OCI-M1 (cell line): ENCODE measurements at regions not wholly inside any gene's neighbourhood (a gene's known extent, or its start where the extent isn't known, plus 50 kb on each side); places are given as distances from the start of the nearest gene placed in this dataset.
"Not testable (repeated sequence)": the region's sequence is repeated elsewhere in the genome, so short reads cannot be mapped to it uniquely, and the experiment has no call there.

Source experiments
- DNase-seq: peaks from one replicate; lab custom pipeline; 2025; lab: John Stamatoyannopoulos, UW

- no peak for DNase-seq
Measured at GRCh38 chr10:42988069-42988468, 88.8 kb upstream of the RET start.

GRCh38 chr10:42988517-42989395, 88.1 kb upstream of the RET start:
- DNase-seq, result peak; percentile 90

DNA sequence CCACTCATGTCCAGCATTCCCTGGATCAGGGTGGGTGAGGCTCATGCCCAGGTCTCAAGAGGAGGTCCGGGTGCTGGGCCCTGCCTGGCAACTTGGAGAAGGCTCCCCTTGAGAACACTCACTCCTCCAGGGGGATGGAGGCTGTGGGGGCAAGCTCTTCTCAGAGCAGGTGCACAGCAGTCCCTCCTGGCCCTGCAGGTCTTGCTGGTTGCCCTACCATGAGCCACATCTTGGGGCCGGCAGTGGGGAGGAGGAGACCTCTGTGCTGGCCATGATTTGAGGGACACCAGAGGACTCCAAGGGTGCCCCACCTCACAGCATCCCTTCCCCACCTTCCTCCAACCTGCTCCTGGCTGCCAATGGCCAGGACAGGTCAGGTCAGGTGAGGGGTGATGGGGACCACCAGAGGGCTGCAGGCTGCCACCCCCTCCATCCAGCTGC, 87.4 kb upstream of the RET start:
- DNase-seq, result no peak

- DNase-seq, result no peak
Measured at GRCh38 chr10:42990016-42990720, 86.7 kb upstream of the RET start.

DNA sequence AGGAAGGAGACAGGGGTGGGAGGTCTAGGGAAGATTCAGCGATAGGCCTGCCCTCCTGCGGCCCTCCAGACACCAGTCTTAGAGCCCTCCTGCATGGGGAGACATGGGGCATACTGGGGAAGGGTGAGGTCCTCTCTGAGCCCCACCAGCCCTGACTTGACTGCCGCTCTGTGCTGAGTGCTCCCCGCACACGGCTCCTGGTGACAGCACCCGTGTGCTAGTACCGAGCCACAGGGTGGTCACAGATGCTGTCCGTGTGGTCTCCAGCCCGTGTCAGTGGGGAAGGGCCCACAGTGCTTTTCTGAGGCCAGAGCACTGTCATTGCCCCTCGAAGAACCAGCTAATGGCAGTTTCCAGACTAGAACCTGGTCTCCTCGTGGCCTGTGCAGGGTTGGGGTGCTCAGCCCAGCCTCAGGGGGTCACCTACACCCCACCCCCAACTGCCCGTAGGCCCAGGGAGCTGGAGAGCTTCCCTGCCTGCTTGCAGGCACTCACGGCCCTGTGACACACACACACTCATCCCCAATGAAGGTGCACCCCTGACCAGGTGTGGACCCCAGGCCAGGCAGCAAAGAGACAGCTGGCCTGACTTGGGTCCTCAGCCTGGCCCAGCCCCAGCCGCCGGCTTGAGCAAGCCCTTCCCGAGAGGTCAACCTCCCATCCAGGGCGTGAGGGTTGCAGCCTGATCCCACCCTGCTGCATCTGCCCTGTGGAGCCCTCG, 86.0 kb upstream of the RET start:
- DNase-seq, result no peak

DNA sequence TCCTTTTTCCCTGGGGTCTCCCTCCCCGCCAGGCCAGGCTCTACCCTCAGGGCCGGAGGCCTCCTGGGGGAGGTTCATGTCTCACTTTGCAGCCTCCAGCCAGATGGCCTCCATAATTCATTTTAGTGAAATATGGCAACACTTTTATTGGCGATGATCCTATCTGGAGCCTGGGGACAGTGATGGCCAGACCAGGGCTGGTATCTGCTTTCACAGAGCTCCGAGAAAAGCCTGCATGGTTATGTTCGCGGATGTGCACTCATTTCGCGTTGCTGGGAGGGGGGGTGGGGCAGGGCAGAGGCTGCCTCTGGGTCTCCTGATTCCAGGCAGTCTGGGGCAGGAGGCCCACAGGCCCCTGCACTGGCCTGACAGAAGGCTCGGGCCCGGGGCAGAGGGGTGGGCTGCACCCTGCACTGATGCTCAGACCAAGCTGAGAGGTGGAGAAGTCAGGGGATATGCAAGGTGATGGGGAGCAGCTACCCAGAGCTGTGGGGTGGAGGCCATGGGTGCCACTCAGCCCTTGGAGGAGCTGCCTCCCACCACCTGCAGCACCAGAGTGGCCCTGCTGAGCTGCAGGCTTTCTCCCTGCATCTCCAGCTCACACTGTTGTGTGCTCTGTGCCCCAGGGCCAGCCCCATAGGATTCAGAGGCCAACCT, 85.3 kb upstream of the RET start:
- DNase-seq, result peak; percentile 16

DNA sequence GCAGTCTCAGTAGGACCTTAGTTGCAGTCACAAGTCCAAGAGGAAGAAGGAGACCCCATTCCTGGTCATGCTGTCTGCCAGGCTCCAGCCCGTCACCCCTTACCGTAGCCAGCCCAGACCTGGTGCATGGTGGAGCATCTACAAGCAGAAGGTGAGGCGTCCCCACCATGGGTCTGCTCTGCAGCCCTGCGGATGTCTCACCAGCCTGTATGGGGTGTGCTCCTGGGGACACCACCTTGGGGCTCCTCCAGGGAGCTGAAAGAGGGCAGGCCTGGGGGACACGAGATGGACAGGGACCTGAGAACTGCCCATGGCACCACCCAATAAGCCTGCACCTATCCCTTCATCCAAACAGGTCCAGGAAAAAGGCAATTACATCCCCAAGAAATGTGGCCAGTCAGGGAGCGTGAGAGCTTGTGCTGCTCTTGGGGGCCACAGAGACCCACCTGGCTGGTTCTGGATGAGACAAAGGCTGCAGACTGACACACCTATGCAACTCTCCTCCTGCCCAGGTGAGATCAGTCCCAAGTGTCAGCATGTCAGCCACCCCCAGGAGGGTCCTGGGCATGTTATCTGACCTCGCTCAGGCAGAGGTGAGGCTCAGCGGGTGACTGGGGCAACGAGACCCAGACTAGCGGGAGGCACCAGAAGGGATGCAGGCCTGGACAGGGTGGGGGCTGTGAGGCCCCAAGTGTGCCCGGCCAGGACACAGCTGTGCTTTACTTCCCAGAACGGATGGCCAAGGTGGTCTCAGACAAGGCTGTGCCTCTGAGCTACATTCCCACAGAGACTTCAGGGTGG, 84.5 kb upstream of the RET start:
- DNase-seq, result no peak

DNA sequence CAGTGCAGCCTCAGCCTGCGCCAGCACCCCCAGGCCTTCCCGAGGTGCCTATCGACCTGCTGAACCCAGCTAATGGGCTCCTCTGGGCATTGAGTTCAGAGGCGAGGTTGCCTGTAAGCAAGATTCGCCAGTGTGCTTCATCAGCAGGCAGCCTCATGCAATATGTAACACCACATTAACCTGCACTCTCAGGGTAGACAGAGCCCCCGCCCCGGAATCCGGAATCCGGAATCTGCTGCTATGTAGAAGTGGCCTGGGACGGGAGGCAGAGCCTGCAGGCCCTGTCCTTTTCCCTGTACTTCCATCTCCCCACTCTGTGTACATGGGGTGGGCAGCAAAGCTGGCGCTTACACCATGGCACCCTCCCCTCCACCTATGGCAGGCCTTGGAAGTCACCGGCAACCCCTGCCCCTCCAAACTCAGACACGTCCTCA, 83.9 kb upstream of the RET start:
- no peak for DNase-seq

DNA sequence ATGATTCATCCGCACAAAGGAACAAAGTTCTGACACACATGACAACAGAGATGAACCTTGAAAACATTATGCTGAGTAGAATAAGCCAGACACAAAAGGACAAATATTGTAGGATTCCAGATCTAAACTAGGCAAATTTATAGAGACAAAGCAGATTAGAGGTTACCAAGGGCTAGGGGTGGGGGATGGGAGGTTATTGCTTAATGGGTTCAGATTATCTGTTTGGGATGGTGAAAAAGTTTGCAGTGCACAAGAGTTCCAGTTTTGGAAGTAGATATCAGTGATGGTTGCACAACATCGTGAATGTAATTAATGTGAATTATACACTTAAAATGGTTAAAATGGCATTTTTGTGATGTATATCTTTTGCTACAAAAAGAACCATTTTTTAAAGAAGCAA, 82.0 kb upstream of the RET start:
- DNase-seq, result not testable (repeated sequence)

DNA sequence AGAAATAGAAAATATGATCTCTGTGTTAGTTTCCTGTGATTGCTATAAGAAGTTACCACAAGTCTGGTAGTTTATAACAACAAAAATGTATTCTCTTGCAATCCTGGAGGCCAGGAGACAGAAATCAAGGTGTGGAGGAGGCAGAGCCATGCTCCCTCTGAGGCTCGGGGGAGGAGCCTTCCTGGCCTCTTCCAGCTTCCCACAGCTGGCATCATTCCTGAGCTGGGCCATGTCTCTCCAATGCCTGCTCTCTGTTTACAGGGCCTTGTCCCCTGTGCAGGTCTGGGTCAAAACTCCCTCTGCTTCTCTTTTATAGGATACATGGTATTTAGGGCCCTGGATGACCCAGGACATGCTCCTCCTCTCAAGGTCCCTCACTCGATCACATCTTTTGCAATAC, 81.3 kb upstream of the RET start:
- no peak for DNase-seq

- DNase-seq, result no peak
Measured at GRCh38 chr10:42996588-42996987, 80.3 kb upstream of the RET start.

DNA sequence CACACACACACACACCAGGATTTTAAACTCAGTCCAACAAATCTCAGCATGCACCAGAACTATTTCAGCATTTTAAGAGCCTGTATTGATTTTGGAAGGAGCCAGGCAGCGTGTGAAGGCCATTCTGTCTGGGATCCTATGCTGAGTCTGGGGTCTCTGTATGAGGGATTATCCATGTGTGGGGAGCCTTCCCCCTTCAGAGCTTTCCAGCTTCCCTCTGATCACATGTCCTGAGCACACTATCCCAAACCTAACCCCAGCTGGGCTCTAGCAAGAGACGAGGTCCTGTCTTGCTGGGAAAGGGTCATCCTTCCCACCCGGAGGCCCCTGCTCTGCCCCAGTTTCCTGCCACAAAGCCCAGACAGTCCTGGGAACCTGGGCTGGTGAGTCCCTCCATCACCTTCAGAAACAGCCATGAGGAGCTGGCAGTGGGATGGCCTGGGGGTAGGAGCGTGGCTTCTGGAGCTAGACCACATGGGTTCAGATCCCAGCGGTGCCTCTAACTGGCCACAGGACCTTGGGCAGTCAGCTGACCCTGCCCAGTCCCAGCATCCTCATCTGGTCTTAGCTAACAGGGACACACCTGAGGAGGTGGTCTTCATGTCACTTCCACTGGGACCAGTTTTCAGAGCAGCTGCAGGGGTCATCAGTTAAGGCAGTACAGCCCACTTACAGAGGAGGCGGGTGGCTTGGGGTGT, 79.6 kb upstream of the RET start:
- DNase-seq, result no peak

DNA sequence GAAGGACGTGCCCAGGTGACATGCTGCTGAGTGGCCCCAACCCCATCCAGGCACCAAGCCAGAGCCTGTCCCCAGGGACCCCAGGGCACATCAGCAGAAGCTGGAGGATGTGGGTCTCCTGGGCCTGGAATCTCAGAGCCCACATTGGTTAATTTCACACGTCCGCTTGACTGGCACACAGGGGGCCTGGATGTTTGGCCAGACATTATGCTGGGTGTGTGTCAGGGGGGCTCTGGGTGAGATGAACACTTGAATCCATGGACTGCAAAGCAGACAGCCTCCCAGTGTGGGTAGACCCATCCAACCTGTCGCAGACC, 79.1 kb upstream of the RET start:
- DNase-seq, result no peak

DNA sequence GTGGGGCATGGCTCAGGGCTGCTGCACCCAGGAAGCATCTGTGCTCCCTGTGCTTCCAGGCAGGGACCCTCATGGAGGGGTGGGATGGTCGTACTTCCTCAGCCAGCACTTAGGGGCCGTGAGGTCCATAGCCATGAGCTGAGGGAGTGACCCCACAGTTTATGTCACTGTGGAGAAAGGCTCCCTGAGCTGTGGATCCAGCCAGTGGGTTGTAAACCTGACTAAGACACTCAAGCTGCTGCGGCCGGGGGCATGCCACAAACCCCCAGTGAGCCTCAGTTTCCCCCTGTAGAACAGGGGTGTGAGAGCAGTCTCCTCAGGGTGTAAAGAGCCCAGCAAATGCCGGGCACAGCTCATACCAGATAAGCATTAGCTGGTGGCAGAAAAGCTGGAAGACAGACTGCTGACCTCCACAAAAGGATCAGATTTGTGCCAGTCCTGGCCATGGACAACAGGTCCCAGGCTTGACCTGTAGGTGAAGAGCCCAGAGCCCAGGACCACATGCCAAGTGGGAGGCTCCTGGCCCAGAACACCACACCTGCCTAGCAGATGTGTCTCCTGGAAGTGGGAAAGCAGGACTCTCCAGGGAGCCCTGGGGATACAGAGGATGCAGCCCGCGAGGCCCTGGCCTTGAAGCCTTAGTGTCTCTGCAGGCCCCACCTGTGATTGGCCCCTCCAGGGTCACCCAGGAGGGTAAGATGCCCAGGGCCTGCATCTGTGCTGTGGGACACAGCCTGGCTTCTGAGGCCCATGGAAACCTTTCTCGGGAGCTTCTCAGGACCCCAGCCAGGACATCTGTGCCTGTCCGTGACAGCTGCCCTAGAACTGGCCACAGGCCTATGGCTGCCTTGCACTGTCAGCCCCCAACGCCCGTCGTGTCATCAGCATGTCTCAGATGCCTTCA, 78.1 kb upstream of the RET start:
- no peak for DNase-seq

DNA sequence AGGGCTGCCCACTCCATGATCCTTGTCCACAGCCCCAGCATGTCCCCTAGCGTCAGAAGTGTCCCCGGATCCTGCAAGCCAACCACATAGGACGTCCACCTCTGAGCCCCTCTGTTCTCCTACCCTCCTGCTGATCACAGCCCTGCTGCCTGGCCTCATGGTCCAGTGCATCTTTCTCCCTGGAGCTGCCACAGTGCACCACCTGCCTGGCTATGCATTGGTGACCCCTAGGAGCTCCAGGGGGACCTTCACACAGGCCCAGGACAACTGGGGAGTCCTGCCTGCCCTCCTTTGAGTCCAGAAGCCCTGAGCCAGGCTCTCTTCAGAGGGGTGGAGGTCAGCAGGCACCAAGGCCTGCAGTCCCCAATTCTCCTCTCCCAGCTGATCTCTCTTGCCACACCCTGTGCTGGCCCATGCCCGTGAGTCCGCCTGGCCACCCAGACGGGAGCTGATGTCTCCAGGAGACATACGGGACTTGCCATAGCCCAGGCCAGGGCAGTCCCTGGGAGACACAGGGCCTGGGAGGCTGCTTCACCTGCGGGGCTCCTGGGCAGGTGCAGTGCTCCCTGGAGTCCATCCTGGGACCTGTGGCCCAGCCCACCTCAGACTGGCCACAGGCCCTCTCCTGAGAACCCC, 77.4 kb upstream of the RET start:
- DNase-seq, result no peak

- DNase-seq, result no peak
Measured at GRCh38 chr10:43000021-43000411, 76.9 kb upstream of the RET start.

GRCh38 chr10:43000651-43001426, 76.0 kb upstream of the RET start:
- no peak for DNase-seq

DNA sequence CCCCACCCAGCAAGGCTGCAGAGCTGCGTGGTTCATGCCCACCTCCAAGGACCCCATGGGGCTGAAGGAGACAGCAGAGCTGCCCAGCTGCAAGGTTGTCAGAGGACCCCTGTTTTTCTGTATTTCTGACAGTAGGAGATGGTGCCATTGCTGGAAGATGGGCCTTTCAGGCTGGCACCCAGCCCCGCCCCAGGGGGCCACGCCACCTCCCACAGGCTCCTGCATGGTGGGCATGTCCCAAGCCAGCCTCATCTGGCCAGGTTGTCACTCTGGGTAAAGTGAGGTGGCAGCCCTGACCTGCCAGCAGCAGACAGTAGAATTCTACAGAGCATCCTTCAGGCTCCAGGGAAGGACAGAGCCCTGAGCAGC, 75.5 kb upstream of the RET start:
- DNase-seq, result no peak

- no peak for DNase-seq
Measured at GRCh38 chr10:43002596-43002995, 74.3 kb upstream of the RET start.
